NCI-H2107 (cell line): ENCODE measurements at regions not wholly inside any gene's neighbourhood (a gene's known extent, or its start where the extent isn't known, plus 50 kb on each side); places are given as distances from the start of the nearest gene placed in this dataset.
"Not testable (repeated sequence)": the region's sequence is repeated elsewhere in the genome, so short reads cannot be mapped to it uniquely, and the experiment has no call there.

ENCODE experiments used
- DNase-seq: peaks from one replicate; lab custom pipeline; 2025; lab: John Stamatoyannopoulos, UW

DNA sequence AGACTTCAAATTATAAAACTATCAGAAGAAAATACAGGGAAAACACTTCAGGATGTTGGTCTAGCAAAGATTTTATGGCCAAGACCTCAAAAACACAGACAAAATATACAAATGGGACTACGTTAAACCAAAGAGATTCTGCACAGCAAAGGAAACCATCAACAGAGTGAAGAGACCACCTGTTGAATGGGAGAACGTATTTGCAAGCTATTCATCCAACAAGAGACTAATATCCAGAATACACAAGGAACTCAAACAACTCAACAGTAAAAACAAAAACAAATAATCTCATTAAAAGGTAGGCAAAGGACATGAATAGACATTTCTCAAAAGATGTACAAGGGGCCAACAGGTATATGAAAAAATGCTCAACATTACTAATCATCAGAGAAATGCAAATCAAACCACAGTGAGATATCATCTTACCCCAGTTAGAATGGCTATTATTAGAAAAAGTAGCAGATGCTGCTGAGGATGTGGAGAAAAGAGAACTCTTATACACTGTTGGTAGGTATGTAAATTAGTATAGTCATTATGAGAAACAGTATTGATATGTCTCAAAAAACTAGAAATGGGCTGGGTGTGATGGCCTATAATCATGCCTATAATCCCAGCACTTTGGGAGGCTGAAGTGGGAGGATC is 112.6 kb downstream of the LRIG2 start:
- DNase-seq: no peak

- no peak for DNase-seq
Observed at GRCh38 chr1:113190078-113190477, 117.1 kb downstream of the LRIG2 start.

DNA sequence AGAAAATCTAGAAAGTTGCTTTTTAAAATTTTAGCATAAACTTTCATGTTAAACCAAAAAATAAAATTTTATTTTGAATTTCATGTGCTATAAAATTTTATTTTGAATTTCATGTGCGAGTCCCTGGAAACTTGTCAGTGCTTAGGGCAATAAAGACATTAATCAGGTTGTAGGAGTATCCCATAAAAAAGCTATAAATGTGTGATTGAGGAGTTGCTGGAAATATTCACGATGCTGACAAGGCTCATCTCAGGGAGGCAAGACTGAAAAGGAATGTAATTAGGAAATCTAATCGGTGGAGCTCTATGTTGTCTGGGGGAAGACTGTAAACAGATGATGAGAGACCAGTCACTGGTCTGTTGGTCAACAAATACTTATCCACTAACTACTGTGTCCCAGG is 117.9 kb downstream of the LRIG2 start:
- no peak for DNase-seq

DNA sequence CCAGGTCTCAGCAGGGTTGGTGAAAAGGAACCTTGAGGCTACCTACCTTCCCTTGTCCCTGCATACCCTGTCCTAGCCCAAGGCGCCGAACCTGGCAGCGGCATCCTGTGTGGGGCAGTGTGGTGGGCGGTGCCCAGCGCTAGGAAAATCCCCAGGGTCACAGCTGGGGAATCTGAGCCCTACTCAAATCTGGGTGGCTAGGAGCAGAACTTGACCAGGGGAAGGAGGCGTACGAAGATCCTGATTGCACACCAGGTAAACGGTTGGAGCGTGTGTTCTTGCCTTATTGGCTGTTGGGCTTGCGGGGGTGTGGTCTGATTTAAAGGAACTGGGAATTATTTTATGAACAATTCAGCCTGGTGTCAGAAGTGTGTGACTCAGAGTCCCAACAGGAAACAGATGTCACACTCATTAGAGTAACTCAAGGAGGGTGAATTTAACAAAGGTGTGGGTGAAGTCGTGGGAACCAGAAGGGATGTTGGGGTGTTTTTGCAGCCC is 118.6 kb downstream of the LRIG2 start:
- no peak for DNase-seq

DNA sequence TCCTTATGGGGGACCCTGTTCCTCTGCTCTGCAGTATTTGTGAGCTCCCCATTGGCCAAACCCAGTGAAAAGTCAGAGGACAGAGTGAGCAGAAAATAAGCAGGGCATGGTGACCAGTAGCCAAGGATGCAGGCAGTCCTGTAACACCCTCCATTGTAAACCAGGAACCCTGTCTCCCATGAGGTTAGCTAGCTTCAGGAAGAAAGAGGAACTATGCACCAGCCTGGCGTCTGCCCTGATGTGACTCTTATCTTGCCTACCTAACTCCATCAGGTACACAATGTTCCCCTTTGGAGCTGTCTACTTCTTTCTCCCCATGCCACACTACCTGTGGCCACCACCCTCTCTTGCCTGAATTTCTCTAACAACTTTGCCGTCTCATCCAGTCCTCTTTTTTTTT is 119.2 kb downstream of the LRIG2 start:
- no peak for DNase-seq

GRCh38 chr1:113192980-113193379 is 120.0 kb downstream of the LRIG2 start:
- DNase-seq: no peak

- DNase-seq: no peak
Observed at GRCh38 chr1:113194846-113195830, 122.1 kb downstream of the LRIG2 start.

- DNase-seq: no peak
Observed at GRCh38 chr1:113197719-113198330, 124.8 kb downstream of the LRIG2 start.

DNA sequence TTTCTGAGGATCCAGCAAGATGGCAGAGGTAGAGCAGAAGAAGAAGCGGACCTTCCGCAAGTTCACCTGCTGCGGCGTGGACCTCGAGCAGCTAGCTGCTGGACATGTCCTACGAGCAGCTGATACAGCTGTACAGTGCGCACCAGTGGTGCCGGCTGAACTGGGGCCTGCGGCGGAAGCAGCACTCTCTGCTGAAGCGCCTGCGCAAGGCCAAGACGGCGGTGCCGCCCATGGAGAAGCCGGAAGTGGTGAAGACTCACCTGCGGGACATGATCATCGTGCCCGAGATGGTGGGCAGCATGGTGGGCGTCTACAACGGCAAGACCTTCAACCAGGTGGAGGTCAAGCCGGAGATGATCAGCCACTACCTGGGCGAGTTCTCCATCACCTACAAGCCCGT is 125.8 kb downstream of the LRIG2 start:
- DNase-seq: no peak

GRCh38 chr1:113199760-113200455 is 126.9 kb downstream of the LRIG2 start:
- DNase-seq: peak; percentile 11

DNA sequence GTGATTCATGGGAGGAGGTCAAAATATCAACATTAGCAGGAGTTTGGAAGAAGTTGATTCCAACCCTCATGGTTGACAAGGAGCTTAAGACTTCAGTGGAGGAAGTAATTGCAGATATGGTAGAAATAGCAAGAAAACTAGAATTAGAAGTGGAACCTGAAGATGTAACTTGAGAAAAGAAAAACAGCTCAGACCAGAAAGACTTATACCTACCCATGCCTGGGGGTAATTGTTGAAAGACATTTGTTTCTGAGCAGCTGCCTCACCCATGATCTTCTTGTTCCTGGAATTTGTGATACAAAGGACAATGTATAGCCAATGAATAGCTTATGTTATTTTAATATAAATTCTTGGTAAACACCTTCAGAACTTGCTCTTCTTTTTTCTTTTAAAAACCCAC is 128.6 kb downstream of the LRIG2 start:
- no peak for DNase-seq

- no peak for DNase-seq
Observed at GRCh38 chr1:113205980-113206766, 133.2 kb downstream of the LRIG2 start.

DNA sequence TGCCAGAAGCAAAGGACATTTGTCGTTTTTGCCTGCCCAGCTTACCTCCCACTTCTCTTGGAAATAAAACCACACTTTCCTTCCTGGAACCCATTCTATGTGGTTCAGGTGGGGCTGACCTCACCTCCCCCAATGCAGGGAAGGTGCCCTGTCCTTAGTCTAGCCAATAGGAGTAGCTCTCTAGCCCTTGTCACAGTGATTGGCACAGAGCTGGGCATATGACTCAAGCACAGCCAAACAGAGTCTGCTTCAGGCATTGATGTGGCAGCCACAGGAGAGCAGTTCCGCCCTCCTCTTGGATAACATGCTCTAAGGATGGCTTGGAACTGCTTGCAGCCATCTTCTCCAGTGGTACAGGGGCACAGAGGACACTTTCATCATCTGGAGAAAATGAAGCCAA is 134.0 kb downstream of the LRIG2 start:
- no peak for DNase-seq

GRCh38 chr1:113207457-113207856 is 134.5 kb downstream of the LRIG2 start:
- no peak for DNase-seq

DNA sequence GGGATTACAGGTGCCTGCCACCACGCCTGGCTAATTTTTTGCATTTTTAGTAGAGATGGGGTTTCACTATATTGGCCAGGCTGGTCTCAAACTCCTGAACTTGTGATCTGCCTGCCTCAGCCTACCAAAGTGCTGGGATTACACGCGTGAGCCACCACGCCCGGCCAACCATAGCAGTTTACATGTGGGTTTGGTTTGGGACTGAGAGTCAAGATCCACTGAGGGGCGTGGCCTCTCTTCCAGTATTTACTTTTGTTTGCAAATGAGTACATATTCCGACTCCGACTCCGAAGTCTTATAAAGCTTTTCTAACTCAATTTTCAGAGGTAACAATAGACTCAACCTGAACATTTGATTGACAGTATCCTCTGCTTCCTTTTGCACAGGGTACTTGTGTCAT is 135.4 kb downstream of the LRIG2 start:
- not testable (repeated sequence) for DNase-seq

GRCh38 chr1:113210248-113210647 is 137.2 kb downstream of the LRIG2 start:
- no peak for DNase-seq

GRCh38 chr1:113211467-113211866 is 138.5 kb downstream of the LRIG2 start:
- no peak for DNase-seq

DNA sequence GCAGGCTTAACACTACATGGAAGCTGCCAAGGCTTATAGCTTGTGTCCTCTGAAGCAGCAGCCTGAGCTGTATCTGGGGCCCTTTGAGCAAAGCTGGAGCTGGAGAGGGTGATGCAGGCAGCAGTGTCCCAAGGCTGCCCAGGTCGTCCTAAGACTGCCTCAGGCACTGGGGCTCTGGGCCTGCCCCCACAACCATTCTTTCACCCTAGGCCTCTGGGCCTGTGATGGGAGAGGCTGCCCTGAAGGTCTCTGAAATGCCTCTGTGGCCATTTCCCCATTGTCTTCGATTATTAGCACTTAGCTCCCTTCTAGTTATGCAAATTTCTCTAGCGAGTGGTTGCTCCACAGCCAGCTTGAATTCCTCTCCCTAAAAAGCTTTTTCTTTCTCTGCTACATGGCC is 142.0 kb downstream of the LRIG2 start:
- DNase-seq: no peak

- no peak for DNase-seq
Observed at GRCh38 chr1:113216664-113217063, 143.7 kb downstream of the LRIG2 start.

DNA sequence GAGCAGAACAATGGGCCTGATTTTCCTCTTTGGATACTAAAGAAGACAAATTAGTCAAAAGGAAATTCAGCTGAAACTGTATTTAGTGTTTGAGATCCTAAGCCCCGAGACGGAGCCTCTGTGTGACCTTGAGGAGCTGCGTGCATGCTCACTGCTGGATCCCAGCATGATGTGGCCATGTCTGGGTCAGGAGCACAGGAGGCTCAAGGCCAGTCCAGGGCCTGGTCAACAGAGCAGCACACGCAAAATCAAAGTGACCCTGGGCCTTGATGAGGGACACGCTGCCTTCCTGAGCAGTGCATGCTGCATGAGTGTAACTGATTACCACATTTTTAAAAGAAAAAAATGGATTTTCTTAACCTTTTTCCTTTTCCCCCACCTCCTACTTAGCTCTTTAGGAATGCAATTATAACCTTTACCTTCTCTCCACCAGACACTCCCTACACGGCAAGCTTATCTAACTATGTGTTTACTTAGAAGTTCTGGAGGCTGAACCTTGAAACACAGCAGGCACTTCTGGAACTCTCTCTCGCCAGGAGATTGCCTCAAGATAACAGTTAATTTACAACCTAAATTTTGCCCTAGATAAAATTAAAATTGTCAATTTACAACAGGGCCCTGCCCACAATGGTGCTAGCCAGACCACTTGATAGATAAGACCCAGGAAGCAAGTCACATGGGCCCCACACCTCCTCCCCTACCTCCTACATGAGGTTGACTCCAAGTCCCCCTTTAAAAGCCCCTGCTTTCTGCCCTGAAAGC is 144.6 kb downstream of the LRIG2 start:
- DNase-seq: no peak

GRCh38 chr1:113219377-113219776 is 146.4 kb downstream of the LRIG2 start:
- DNase-seq: no peak
